ENCODE measurements at regions not wholly inside any gene's neighbourhood (a gene's known extent, or its start where the extent isn't known, plus 50 kb on each side); places are given as distances from the start of the nearest gene placed in this dataset.
A peak's percentile ranks its signal among the peaks of the same experiment; 100 is the strongest.

DNA sequence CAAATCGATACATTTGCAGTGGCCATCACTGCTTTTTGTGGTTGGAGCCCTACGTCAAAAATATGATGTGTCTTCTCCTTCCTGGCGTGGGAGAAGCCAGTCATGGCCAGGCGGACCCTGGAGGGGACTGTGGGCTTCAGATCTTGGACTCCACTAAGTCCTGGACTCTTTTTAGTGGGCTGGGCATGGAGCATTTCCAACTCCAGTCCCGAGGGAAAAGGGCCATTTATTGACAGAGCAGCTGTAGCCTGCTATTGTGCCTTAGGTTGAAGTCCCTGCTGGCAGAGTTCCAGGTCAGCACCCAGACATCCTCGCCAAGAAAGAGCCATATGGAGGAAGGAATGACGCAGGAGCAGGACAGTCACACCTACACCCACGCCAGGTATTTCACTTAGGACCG lies 179.2 kb upstream of the ZNF507 start:
- no peak overlapping the region for H3K4me3 ChIP-seq (ENCODE audit: low read depth, poor library complexity, severe bottlenecking)
- 66 to 67% methylated on average over 9 of the region's 9 CpGs for WGBS, 2 donors
- intact Hi-C loops (cut with DNase I; ENCODE audit: low total_unique reads): no loop called here
- peak in 1 of 2 donors; percentile 43 for DNase-seq (ENCODE audit: low spot score in 2 of 2)
- TF ChIP-seq, protein P1, sequence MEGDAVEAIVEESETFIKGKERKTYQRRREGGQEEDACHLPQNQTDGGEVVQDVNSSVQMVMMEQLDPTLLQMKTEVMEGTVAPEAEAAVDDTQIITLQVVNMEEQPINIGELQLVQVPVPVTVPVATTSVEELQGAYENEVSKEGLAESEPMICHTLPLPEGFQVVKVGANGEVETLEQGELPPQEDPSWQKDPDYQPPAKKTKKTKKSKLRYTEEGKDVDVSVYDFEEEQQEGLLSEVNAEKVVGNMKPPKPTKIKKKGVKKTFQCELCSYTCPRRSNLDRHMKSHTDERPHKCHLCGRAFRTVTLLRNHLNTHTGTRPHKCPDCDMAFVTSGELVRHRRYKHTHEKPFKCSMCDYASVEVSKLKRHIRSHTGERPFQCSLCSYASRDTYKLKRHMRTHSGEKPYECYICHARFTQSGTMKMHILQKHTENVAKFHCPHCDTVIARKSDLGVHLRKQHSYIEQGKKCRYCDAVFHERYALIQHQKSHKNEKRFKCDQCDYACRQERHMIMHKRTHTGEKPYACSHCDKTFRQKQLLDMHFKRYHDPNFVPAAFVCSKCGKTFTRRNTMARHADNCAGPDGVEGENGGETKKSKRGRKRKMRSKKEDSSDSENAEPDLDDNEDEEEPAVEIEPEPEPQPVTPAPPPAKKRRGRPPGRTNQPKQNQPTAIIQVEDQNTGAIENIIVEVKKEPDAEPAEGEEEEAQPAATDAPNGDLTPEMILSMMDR (IDR thresholded peaks at IDR 0.05): no peak

DNA sequence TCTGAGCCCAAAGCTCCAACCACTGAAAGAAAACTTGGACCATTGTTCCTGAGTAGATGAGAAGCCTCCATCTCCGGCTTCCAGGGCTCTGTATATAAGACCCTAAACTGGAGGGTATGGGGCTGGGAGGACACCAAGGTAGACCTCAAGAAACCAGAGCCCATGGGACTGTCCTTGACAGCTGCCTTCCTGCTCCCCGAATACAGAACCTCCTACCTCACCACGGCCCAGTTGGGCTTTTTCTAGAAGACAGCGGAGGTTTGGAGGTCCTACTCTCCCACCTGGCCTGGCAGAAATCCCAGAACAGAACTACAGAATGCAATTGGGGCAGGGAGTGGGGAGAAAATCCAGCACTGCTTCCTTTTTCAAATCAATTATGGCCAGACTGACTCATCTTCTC lies 177.3 kb upstream of the ZNF507 start:
- intact Hi-C loops (cut with DNase I; ENCODE audit: low total_unique reads): no loop called here
- TF ChIP-seq, protein P1 (IDR thresholded peaks at IDR 0.05): no peak
- no peak for TF ChIP-seq POLR2A (IDR thresholded peaks at IDR 0.05)
- DNase-seq (ENCODE audit: low spot score in 2 of 2): no peak
- H3K4me3 ChIP-seq (ENCODE audit: low read depth, poor library complexity, severe bottlenecking): no peak overlapping the region
- WGBS, 2 donors: 73 to 82% methylated on average over 4 of the region's 4 CpGs

DNA sequence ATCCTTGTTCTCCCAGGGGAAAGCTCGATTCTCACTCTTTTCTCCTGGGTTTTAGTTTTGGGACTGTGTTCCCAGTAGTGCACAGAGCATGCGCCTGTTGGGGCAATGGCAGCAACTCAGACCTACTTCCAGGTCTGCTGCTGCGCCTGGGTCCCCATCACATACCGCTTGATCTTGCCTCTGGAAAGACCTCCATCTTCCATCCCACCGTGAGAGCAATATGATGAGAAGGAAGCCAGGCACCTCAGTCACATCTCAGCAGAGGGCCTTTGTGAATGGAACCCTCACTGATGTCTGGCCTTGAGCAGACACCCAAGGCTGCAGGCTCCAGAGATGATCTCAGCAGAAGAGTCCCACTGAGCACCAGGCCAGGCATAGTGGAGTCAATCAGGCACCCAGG lies 176.8 kb upstream of the ZNF507 start:
- TF ChIP-seq POLR2A (IDR thresholded peaks at IDR 0.05): no peak
- TF ChIP-seq, protein P1 (IDR thresholded peaks at IDR 0.05): no peak
- no peak for DNase-seq (ENCODE audit: low spot score in 2 of 2)
- WGBS, 2 donors: 69 to 80% methylated on average over 5 of the region's 5 CpGs
- intact Hi-C loops (cut with DNase I; ENCODE audit: low total_unique reads): no loop called here
- H3K4me3 ChIP-seq (ENCODE audit: low read depth, poor library complexity, severe bottlenecking): no peak overlapping the region

DNA sequence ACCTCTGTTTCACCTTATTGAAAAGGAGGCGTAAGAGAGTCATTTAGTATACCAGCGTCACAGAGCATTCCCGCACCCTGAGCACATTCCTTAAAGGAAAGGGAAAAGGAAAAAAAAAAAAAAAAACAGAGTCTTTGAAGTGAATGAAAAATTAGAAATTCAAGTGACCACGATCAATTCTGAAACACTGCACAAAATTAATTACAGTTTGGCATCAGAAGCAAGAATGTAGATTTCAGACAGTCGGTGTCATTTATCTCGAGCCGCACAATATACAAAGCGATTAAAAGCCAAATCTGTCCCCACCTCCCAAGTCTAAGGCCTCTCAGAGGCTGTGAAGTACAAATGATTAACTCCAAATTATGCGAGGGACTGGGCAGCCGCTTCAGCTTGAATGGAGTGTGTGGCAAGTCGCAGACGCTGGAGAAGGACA lies 173.7 kb upstream of the ZNF507 start:
- no peak for TF ChIP-seq POLR2A (IDR thresholded peaks at IDR 0.05)
- TF ChIP-seq, protein P1 (IDR thresholded peaks at IDR 0.05): no peak
- H3K4me3 ChIP-seq (ENCODE audit: low read depth, poor library complexity, severe bottlenecking): no peak overlapping the region
- 78 to 80% methylated on average over 12 of the region's 12 CpGs for WGBS, 2 donors
- DNase-seq (ENCODE audit: low spot score in 2 of 2): no peak
- intact Hi-C loops (cut with DNase I; ENCODE audit: low total_unique reads): no loop called here

DNA sequence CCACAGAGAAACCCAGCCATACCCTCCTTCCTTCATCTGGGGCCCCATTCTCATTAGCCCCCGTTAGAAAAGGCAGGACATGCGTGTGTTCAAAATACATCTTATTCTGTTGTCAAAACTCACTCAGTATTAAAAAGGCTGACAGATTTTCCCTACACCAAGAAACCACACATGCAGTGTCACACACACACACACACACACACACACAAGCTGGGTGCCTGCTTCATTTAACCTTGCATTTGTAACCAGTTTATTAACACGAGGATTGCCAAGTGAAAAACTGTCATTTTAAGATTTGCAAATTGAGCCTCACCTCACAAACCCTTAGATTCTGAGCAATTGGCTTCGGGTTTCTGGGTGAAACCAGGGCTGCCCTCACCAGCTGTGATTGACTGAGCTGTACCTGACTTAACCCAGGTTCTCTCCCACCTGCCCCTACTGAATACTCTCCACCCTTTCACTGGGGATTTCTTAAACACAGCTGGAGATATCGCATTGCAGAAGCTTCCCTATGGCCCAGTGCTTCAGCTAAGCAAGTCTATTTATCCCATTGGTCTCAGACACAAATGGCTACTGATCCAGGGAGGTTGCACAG lies 172.7 kb upstream of the ZNF507 start:
- intact Hi-C loops (cut with DNase I; ENCODE audit: low total_unique reads): no loop called here
- no peak for TF ChIP-seq POLR2A (IDR thresholded peaks at IDR 0.05)
- TF ChIP-seq, protein P1 (IDR thresholded peaks at IDR 0.05): no peak
- DNase-seq (ENCODE audit: low spot score in 2 of 2): no peak
- no peak overlapping the region for H3K4me3 ChIP-seq (ENCODE audit: low read depth, poor library complexity, severe bottlenecking)
- WGBS, 2 donors: 50 to 71% methylated on average over 5 of the region's 5 CpGs

DNA sequence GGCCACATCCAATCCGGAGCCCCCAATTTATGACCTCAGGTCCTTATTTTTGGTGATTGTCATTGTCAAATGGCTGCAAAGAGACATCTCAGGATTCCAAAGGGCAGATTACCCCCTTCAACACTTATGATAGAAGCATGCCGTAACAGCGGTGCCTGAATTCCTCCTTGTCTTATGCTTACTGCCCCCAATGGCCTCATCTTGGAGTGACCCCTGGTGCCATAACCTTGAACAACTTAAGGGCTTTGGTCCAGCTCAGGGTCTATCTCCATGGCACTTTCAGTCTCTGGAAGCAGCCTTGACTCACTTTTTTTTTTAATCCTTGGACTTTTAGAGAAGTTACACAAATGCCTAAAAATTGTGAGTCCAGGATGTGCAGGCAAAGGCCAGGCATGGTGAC lies 171.6 kb upstream of the ZNF507 start:
- peak in 1 of 2 donors; percentile 58 for DNase-seq (ENCODE audit: low spot score in 2 of 2)
- intact Hi-C loops (cut with DNase I; ENCODE audit: low total_unique reads): no loop called here
- no peak for TF ChIP-seq POLR2A (IDR thresholded peaks at IDR 0.05)
- TF ChIP-seq, protein P1 (IDR thresholded peaks at IDR 0.05): no peak
- 92 to 98% methylated on average over 3 of the region's 3 CpGs for WGBS, 2 donors
- H3K4me3 ChIP-seq (ENCODE audit: low read depth, poor library complexity, severe bottlenecking): no peak overlapping the region
